ENCODE measurements at regions not wholly inside any gene's neighbourhood (a gene's known extent, or its start where the extent isn't known, plus 50 kb on each side); places are given as distances from the start of the nearest gene placed in this dataset.

GRCh38 chr3:137116619-137117018, 158.8 kb downstream of the IL20RB start:
- ChIA-PET CTCF (interaction anchor here (0.8 to 2.5 kb wide), 3 partner anchors 12 to 831 kb away, joined by 3 to 9 read pairs (median 3); no protein-coding TSS in a partner anchor), POLR2A (no interaction called here)

More at GRCh38 chr3:137116619-137117018, 158.8 kb downstream of the IL20RB start:
- Histone ChIP-seq H3F3A (replicated peaks; ENCODE audit: insufficient read depth) (no peaks in the 10 kb centered on the region), H3K4me2 (no peak overlapping the region), H3K27ac (ENCODE audit: low read depth in 2 of 2, low read length in 1 of 2) (no peak overlapping the region), H3K9me2 (no peaks in the 10 kb centered on the region), H3K9ac (no peak overlapping the region), H3K4me3 (ENCODE audit: low read depth in 2 of 2, low read length in 1 of 2) (no peak overlapping the region), H3K27me3 (ENCODE audit: insufficient read depth) (no peaks in the 10 kb centered on the region), H3K79me2 (ENCODE audit: insufficient read depth) (no peaks in the 10 kb centered on the region), H2AFZ (ENCODE audit: low read depth) (no peak overlapping the region), H4K20me1 (ENCODE audit: insufficient read depth) (no peaks in the 10 kb centered on the region), H3K4me1 (ENCODE audit: control insufficient read depth in 1 of 2, insufficient read depth in 2 of 2, low read depth in 1 of 2, low read length in 1 of 2) (no peaks in the 10 kb centered on the region), H3K9me3 (no peaks in the 10 kb centered on the region), H3K36me3 (replicated peaks in 1 of 2; ENCODE audit: control insufficient read depth in 1 of 2, insufficient read depth in 2 of 2, low read length in 1 of 2) (no peaks in the 10 kb centered on the region)
- DNase-seq, result no peak
- TF ChIP-seq CHD2 (IDR thresholded peaks at IDR 0.05; ENCODE audit: low read length, partially characterized antibody), result no peak
- TF ChIP-seq USF2 (IDR thresholded peaks at IDR 0.05; ENCODE audit: borderline replicate concordance, low read depth, low read length), result no peak
- no peak for TF ChIP-seq MEF2A (IDR thresholded peaks at IDR 0.05; ENCODE audit: borderline replicate concordance, low read depth)
- no peak for TF ChIP-seq TCF12 (IDR thresholded peaks at IDR 0.05)
- TF ChIP-seq, protein P1, sequence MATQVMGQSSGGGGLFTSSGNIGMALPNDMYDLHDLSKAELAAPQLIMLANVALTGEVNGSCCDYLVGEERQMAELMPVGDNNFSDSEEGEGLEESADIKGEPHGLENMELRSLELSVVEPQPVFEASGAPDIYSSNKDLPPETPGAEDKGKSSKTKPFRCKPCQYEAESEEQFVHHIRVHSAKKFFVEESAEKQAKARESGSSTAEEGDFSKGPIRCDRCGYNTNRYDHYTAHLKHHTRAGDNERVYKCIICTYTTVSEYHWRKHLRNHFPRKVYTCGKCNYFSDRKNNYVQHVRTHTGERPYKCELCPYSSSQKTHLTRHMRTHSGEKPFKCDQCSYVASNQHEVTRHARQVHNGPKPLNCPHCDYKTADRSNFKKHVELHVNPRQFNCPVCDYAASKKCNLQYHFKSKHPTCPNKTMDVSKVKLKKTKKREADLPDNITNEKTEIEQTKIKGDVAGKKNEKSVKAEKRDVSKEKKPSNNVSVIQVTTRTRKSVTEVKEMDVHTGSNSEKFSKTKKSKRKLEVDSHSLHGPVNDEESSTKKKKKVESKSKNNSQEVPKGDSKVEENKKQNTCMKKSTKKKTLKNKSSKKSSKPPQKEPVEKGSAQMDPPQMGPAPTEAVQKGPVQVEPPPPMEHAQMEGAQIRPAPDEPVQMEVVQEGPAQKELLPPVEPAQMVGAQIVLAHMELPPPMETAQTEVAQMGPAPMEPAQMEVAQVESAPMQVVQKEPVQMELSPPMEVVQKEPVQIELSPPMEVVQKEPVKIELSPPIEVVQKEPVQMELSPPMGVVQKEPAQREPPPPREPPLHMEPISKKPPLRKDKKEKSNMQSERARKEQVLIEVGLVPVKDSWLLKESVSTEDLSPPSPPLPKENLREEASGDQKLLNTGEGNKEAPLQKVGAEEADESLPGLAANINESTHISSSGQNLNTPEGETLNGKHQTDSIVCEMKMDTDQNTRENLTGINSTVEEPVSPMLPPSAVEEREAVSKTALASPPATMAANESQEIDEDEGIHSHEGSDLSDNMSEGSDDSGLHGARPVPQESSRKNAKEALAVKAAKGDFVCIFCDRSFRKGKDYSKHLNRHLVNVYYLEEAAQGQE (IDR thresholded peaks at IDR 0.05; ENCODE audit: low read depth, low read length), result no peak
- TF ChIP-seq NRF1 (IDR thresholded peaks at IDR 0.05; ENCODE audit: low read depth, low read length), result no peak
- TF ChIP-seq, protein P2, sequence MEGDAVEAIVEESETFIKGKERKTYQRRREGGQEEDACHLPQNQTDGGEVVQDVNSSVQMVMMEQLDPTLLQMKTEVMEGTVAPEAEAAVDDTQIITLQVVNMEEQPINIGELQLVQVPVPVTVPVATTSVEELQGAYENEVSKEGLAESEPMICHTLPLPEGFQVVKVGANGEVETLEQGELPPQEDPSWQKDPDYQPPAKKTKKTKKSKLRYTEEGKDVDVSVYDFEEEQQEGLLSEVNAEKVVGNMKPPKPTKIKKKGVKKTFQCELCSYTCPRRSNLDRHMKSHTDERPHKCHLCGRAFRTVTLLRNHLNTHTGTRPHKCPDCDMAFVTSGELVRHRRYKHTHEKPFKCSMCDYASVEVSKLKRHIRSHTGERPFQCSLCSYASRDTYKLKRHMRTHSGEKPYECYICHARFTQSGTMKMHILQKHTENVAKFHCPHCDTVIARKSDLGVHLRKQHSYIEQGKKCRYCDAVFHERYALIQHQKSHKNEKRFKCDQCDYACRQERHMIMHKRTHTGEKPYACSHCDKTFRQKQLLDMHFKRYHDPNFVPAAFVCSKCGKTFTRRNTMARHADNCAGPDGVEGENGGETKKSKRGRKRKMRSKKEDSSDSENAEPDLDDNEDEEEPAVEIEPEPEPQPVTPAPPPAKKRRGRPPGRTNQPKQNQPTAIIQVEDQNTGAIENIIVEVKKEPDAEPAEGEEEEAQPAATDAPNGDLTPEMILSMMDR (IDR thresholded peaks at IDR 0.05), result no peak
- TF ChIP-seq NFIC (IDR thresholded peaks at IDR 0.05; ENCODE audit: borderline replicate concordance), result no peak
- TF ChIP-seq RXRA (IDR thresholded peaks at IDR 0.05; ENCODE audit: borderline replicate concordance, low read depth), result no peak
- TF ChIP-seq, protein P3, sequence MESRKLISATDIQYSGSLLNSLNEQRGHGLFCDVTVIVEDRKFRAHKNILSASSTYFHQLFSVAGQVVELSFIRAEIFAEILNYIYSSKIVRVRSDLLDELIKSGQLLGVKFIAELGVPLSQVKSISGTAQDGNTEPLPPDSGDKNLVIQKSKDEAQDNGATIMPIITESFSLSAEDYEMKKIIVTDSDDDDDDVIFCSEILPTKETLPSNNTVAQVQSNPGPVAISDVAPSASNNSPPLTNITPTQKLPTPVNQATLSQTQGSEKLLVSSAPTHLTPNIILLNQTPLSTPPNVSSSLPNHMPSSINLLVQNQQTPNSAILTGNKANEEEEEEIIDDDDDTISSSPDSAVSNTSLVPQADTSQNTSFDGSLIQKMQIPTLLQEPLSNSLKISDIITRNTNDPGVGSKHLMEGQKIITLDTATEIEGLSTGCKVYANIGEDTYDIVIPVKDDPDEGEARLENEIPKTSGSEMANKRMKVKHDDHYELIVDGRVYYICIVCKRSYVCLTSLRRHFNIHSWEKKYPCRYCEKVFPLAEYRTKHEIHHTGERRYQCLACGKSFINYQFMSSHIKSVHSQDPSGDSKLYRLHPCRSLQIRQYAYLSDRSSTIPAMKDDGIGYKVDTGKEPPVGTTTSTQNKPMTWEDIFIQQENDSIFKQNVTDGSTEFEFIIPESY (IDR thresholded peaks at IDR 0.05; ENCODE audit: borderline replicate concordance, low read depth), result no peak

Data from SK-N-SH (cell line).